WI38 (cell line): ENCODE measurements at regions not wholly inside any gene's neighbourhood (a gene's known extent, or its start where the extent isn't known, plus 50 kb on each side); places are given as distances from the start of the nearest gene placed in this dataset.

Experiments
- H3K4me3 ChIP-seq: 2 replicates; pipeline ENCODE4 v1.5.1; 2011; ENCODE audit warnings: low read depth, mild to moderate bottlenecking, control low read depth, low read length
- CTCF ChIP-seq: IDR thresholded peaks from 2 replicates; pipeline ENCODE4 v1.5.1; 2012; ENCODE audit warnings: low read depth, mild to moderate bottlenecking, control low read depth, low read length

DNA sequence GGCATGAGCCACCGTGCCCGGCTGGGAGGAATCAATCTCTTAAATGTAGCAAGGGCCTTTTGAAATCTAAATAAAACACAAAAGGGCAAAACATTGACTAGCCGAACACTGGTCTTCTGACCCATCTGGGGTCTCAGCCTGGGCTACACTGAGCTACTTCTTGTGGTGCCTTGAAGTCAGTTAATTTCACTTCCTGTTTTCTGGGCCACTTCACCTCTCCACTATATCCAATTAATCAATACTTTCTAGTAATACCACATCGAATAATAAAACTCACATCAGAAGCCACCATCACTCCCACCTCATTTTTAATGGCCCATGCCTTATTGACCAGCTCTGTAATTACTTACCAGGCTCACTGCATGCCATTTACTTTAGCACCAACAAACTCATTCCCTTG lies 138.0 kb upstream of the SAMSN1 start:
- H3K4me3 ChIP-seq: no peak overlapping the region
- TF ChIP-seq CTCF: no peak

DNA sequence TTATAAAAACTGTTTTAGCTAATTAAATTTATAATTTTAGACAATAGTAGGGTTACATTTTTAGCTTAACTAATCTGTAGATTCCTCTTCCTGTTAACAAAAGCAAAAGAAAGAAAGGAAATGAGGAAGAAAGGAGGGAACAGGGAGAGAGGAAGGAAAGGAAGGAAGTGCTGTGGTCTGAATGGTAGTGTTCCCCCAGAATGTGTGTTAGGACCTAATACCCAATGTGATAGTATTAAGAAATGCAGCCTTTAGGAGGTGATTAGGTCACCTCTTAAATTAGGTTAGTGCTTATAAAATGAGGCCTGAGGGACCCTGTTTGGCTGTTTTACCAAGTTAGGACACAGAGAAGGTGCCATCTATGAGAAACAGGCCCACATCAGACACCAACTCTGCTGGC lies 136.9 kb upstream of the SAMSN1 start:
- TF ChIP-seq CTCF: no peak
- no peak overlapping the region for H3K4me3 ChIP-seq

DNA sequence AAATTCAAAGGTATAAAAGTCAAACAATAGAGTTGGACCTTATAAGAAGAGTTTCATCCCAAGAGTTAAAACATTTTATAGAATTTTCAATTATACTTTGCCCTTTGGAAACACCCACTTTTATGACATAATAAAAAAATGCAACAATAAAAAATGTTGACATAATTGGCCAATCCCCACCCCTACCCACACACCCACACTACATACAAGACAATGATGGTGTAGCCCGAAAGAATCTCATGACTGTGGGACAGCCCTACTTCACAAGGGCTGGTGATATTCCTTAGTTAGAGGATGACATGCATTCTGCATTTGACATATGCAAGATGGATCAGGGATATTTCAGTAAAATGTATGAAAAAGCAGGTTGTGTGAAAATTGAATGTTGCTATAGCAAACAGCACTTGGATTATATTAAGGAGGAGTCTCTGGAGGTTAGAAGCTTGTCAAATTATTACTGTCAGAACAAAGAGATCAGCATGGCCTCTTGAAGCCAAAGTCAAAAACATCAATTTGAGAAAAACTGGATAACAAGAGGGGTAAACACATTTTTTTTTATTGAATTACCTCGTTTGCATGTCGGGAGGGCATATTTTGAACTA lies 133.0 kb upstream of the SAMSN1 start:
- H3K4me3 ChIP-seq: no peak overlapping the region
- TF ChIP-seq CTCF: no peak

DNA sequence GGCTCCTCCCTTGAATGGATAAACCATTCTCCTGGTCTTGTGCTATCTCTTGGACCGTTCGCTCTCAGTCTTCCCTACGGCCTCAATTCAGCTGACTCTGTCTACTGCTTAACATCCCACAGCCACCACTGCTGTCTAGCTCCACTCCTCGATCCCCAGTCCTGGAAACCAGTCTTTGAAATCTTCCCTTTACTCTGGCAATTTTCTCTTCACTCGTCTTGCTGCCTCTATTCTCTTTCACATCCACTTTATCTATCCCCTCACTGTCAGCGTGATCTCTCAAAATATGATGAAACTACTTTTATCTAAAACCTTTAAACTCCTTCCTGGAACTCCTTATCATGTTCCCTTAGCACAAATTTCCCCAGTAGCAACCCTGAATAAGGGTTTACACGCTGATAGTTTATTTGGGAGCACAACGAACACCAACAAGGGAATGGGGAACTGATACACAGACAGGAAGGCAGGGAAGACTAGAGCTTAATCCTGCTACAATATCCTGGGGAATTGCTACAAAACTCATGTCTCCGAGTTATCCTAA lies 131.6 kb upstream of the SAMSN1 start:
- TF ChIP-seq CTCF: no peak
- no peak overlapping the region for H3K4me3 ChIP-seq

GRCh38 chr21:14677013-14677412 lies 130.9 kb upstream of the SAMSN1 start:
- TF ChIP-seq CTCF: no peak
- no peak overlapping the region for H3K4me3 ChIP-seq

DNA sequence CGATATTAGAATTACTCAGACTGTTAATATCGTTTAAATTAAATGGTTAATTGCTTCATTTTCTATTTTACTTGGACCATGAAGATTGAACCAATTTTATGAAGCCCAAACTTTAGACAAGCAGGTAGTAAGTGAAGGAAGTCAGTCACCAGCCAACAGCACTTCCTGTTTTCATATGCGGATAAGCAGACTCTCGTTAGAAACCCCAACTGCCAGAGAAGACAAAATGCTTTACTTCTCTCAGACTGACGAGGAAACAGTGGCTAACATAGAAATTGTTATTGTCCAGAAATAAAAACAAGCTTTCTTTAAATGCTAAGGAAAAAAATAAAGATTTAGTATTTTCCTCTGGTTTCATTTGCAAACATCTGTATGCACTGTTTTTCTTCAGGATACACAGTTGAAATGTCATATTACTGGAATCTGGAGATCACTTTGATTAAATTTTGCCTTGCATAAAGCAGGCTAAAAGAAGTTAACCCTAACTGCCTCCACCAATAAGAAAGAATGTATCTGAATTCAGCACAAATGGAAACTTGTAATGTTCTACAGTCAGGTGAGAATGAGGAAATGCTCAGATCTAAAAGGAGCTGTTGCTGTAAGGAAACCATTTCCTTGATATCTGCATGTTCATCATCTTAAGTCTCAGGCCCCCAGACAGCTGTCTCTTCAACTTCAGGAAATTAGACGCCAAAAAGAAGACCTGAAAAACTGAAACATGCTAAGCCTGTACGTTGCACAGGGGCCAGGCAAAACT lies 129.8 kb upstream of the SAMSN1 start:
- H3K4me3 ChIP-seq: no peak overlapping the region

More for the DNA sequence above, 129.8 kb upstream of the SAMSN1 start:
- no peak for TF ChIP-seq CTCF
